ENCODE measurements at regions not wholly inside any gene's neighbourhood (a gene's known extent, or its start where the extent isn't known, plus 50 kb on each side); places are given as distances from the start of the nearest gene placed in this dataset.
A peak's percentile ranks its signal among the peaks of the same experiment; 100 is the strongest.

DNA sequence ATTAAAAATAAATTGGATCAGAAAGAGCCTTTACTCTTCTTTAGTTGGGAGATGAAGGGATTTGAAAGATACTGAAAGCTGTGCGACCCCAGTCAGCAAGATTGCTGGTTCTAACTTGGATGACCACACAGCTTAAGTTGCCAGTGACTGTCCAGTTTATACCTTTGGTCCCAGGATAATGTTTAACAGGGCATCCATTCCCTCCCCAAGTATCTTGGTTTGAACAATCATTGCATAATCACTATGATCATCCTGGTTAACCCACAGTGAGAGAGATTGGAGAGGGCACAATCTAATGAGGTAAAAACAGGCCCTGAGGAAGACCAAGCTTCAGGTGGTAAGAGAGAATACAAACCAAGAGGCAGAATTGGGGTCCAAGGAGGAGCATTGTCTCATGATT is 798.3 kb downstream of the MAFB start:
- Histone ChIP-seq H3K36me3 (ENCODE audit: control insufficient read depth, insufficient read depth, low read length) (no peaks in the 10 kb centered on the region), H3K4me3 (ENCODE audit: low read depth, low read length) (no peak overlapping the region), H3K27me3 (ENCODE audit: control insufficient read depth, insufficient read depth, low read length) (no peaks in the 10 kb centered on the region)
- TF ChIP-seq, protein P1, sequence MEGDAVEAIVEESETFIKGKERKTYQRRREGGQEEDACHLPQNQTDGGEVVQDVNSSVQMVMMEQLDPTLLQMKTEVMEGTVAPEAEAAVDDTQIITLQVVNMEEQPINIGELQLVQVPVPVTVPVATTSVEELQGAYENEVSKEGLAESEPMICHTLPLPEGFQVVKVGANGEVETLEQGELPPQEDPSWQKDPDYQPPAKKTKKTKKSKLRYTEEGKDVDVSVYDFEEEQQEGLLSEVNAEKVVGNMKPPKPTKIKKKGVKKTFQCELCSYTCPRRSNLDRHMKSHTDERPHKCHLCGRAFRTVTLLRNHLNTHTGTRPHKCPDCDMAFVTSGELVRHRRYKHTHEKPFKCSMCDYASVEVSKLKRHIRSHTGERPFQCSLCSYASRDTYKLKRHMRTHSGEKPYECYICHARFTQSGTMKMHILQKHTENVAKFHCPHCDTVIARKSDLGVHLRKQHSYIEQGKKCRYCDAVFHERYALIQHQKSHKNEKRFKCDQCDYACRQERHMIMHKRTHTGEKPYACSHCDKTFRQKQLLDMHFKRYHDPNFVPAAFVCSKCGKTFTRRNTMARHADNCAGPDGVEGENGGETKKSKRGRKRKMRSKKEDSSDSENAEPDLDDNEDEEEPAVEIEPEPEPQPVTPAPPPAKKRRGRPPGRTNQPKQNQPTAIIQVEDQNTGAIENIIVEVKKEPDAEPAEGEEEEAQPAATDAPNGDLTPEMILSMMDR (IDR thresholded peaks at IDR 0.05; ENCODE audit: insufficient read depth, low read length, poor library complexity, severe bottlenecking), result no peak
- DNase-seq (ENCODE audit: low read depth), result no peak

DNA sequence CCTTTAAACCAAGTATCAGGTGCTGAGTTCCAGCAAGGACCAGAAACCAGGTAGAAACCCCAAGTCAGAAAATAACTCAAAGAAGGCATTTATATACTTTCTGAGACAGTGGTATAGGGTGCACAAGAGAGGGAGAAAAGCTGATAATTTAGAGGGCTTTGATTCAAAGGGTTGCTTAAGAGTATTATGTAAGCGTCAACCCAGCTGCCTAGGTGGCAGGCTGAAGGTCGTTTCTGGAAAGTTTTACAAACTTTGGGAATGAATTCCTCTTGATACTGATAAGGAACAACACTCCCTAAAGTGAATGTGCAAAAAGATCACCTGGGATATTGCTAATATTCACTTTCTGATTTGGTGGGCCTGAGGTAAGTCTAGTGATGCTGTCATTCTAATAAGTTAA is 800.7 kb downstream of the MAFB start:
- TF ChIP-seq, protein P1 (IDR thresholded peaks at IDR 0.05; ENCODE audit: insufficient read depth, low read length, poor library complexity, severe bottlenecking), result no peak
- DNase-seq (ENCODE audit: low read depth), result no peak
- Histone ChIP-seq H3K36me3 (ENCODE audit: control insufficient read depth, insufficient read depth, low read length) (no peaks in the 10 kb centered on the region), H3K4me3 (ENCODE audit: low read depth, low read length) (no peak overlapping the region), H3K27me3 (ENCODE audit: control insufficient read depth, insufficient read depth, low read length) (no peaks in the 10 kb centered on the region)

DNA sequence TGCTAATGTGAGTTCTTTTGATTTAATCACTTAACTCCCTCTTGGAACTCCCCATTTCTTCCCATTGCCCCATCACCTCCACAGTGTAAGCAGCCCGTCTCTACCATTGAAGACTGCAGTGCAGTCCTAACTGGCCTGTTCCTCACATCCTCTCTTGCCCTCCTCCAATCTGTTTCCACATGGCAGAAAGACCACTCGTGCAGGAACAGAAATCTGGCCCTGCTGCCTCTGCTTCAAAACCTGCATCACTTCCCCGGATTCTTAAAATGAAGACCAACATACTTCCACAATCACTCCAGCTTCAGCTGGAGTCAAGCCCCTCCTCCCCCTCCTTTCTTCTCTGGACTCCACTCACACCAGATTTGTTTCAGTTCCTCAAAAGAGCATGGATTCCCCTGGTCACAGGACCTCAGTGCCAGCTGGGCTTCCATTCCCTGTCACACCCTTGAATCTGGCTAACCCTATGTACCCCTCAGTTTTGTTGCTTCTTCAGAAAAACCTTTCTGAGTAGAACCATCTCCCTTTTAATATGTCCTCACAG is 802.3 kb downstream of the MAFB start:
- no peaks in the 10 kb centered on the region for H3K27me3 ChIP-seq (ENCODE audit: control insufficient read depth, insufficient read depth, low read length)
- H3K4me3 ChIP-seq (ENCODE audit: low read depth, low read length), result no peak overlapping the region
- H3K36me3 ChIP-seq (ENCODE audit: control insufficient read depth, insufficient read depth, low read length), result no peaks in the 10 kb centered on the region
- TF ChIP-seq, protein P1 (IDR thresholded peaks at IDR 0.05; ENCODE audit: insufficient read depth, low read length, poor library complexity, severe bottlenecking), result no peak
- no peak for DNase-seq (ENCODE audit: low read depth)

DNA sequence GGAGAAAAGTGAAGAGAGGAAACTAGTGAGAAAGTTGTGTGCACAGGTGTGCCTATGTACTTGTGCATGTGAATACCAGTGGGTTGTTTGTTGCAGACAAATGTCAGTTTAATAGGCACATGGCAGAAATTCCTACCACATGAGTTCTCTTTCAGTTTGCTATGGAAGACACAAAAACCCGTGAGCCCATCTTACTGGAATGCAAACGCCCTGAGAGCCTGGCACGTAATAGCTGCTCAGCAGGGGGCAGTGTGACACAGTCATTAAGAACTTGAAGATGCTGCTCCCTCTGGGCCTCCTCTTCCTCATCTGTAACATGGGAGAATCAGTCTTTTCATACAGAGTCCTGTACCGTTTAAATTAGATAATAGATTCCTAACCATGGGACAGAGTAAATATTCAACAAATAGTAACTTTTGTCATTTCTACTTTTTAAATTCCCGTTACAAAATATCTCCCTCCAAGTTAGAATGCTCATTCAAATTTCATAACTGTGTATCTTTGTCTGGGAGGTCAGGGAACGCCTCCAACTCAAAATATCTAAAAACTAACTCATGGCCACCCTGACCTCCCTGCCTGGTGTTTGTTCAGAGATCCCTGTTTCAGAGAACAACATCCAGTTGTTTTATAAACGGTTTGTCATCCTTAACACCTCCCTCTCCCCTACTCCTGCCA is 802.9 kb downstream of the MAFB start:
- no peak for DNase-seq (ENCODE audit: low read depth)
- no peaks in the 10 kb centered on the region for H3K27me3 ChIP-seq (ENCODE audit: control insufficient read depth, insufficient read depth, low read length)
- H3K36me3 ChIP-seq (ENCODE audit: control insufficient read depth, insufficient read depth, low read length), result no peaks in the 10 kb centered on the region
- no peak overlapping the region for H3K4me3 ChIP-seq (ENCODE audit: low read depth, low read length)
- TF ChIP-seq, protein P1 (IDR thresholded peaks at IDR 0.05; ENCODE audit: insufficient read depth, low read length, poor library complexity, severe bottlenecking), result peak; percentile 48

DNA sequence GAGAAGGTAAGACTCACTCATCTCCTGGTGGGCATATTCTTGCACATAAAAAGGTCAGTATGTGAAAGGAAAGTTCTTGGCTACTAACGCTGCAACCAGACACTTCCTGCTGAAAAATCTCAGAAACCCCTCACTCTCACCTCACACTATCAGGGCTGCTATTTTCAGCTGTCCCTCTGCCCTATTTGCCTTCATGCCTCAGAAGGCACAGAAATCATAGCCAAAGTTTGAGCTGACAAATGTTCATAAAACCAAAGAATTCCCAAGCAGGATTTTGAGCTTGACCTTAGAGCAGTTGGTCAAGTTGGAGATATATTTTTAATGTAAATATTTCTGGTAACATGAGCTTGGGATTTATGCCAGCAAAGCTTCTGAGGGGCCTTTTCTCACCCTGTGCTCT is 806.2 kb downstream of the MAFB start:
- H3K27me3 ChIP-seq (ENCODE audit: control insufficient read depth, insufficient read depth, low read length), result no peaks in the 10 kb centered on the region
- TF ChIP-seq, protein P1 (IDR thresholded peaks at IDR 0.05; ENCODE audit: insufficient read depth, low read length, poor library complexity, severe bottlenecking), result no peak
- no peak for DNase-seq (ENCODE audit: low read depth)
- no peak overlapping the region for H3K4me3 ChIP-seq (ENCODE audit: low read depth, low read length)
- H3K36me3 ChIP-seq (ENCODE audit: control insufficient read depth, insufficient read depth, low read length), result no peaks in the 10 kb centered on the region

DNA sequence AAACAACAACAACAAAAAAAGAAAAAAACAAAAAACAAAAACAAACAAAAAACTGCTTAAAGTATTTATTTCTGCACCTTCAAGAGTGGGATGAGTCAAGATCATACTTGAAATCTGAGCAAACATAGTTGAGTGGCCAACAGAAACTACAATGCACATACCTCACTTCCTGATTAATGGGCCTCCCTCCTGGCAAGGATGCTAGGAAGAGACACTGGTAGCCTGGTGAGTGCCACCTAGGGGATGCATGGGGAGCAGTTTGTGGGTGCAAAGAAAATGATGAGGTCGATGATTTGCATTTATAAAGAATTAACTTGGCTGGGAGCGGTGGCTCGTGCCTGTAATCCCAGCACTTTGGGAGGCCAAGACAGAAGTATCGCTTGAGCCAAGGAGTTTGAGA is 808.1 kb downstream of the MAFB start:
- Histone ChIP-seq H3K36me3 (ENCODE audit: control insufficient read depth, insufficient read depth, low read length) (no peaks in the 10 kb centered on the region), H3K27me3 (ENCODE audit: control insufficient read depth, insufficient read depth, low read length) (peaks cover 3% of the 10 kb centered on the region), H3K4me3 (ENCODE audit: low read depth, low read length) (no peak overlapping the region)
- TF ChIP-seq, protein P1 (IDR thresholded peaks at IDR 0.05; ENCODE audit: insufficient read depth, low read length, poor library complexity, severe bottlenecking), result peak; percentile 12
- no peak for DNase-seq (ENCODE audit: low read depth)

Data from kidney epithelial cell (primary cell).